ENCODE measurements at regions not wholly inside any gene's neighbourhood (a gene's known extent, or its start where the extent isn't known, plus 50 kb on each side); places are given as distances from the start of the nearest gene placed in this dataset.

- Mint-ChIP-seq H3K27ac (no peak overlapping the region), H3K27me3 (ENCODE audit: low read depth, poor library complexity) (no peaks in the 10 kb centered on the region), H3K9me3 (peaks cover 9% of the 10 kb centered on the region), H3K4me3 (no peak overlapping the region), H3K36me3 (ENCODE audit: low read depth) (no peaks in the 10 kb centered on the region), H3K4me1 (no peaks in the 10 kb centered on the region)
- DNase-seq = no peak
- no peak for TF ChIP-seq CTCF (IDR thresholded peaks at IDR 0.05)
Measured at GRCh38 chr18:61141691-61142090, 191.5 kb upstream of the CDH20 start.

- DNase-seq = no peak
- Mint-ChIP-seq H3K4me1 (no peaks in the 10 kb centered on the region), H3K36me3 (ENCODE audit: low read depth) (no peaks in the 10 kb centered on the region), H3K27me3 (ENCODE audit: low read depth, poor library complexity) (peaks cover 4% of the 10 kb centered on the region), H3K4me3 (no peak overlapping the region), H3K27ac (no peak overlapping the region), H3K9me3 (peaks cover 13% of the 10 kb centered on the region)
- TF ChIP-seq CTCF (IDR thresholded peaks at IDR 0.05) = no peak
Measured at GRCh38 chr18:61148322-61148721, 184.9 kb upstream of the CDH20 start.

GRCh38 chr18:61149786-61150185 is 183.4 kb upstream of the CDH20 start:
- Mint-ChIP-seq H3K36me3 (ENCODE audit: low read depth) (no peaks in the 10 kb centered on the region), H3K9me3 (peaks cover 8% of the 10 kb centered on the region), H3K4me3 (no peak overlapping the region), H3K27ac (no peak overlapping the region), H3K4me1 (no peaks in the 10 kb centered on the region), H3K27me3 (ENCODE audit: low read depth, poor library complexity) (peaks cover 6% of the 10 kb centered on the region)
- no peak for DNase-seq
- TF ChIP-seq CTCF (IDR thresholded peaks at IDR 0.05) = no peak

- H3K4me1 Mint-ChIP-seq = no peaks in the 10 kb centered on the region
- H3K4me3 Mint-ChIP-seq = no peak overlapping the region
- H3K36me3 Mint-ChIP-seq (ENCODE audit: low read depth) = no peaks in the 10 kb centered on the region
- peaks cover 6% of the 10 kb centered on the region for H3K27me3 Mint-ChIP-seq (ENCODE audit: low read depth, poor library complexity)
- no peak for DNase-seq
- H3K9me3 Mint-ChIP-seq = no peaks in the 10 kb centered on the region
- no peak for TF ChIP-seq CTCF (IDR thresholded peaks at IDR 0.05)
- H3K27ac Mint-ChIP-seq = no peak overlapping the region
Measured at GRCh38 chr18:61153571-61153970, 179.7 kb upstream of the CDH20 start.

- no peak overlapping the region for H3K27ac Mint-ChIP-seq
- DNase-seq = no peak
- no peak for TF ChIP-seq CTCF (IDR thresholded peaks at IDR 0.05)
- H3K27me3 Mint-ChIP-seq (ENCODE audit: low read depth, poor library complexity) = peaks cover 6% of the 10 kb centered on the region
- no peaks in the 10 kb centered on the region for H3K36me3 Mint-ChIP-seq (ENCODE audit: low read depth)
- H3K4me1 Mint-ChIP-seq = no peaks in the 10 kb centered on the region
- H3K4me3 Mint-ChIP-seq = no peak overlapping the region
- H3K9me3 Mint-ChIP-seq = no peaks in the 10 kb centered on the region
Measured at GRCh38 chr18:61154866-61155265, 178.4 kb upstream of the CDH20 start.

- no peak for DNase-seq
- Mint-ChIP-seq H3K9me3 (no peaks in the 10 kb centered on the region), H3K4me1 (no peaks in the 10 kb centered on the region), H3K27me3 (ENCODE audit: low read depth, poor library complexity) (peaks cover 6% of the 10 kb centered on the region), H3K4me3 (no peak overlapping the region), H3K27ac (no peak overlapping the region), H3K36me3 (ENCODE audit: low read depth) (no peaks in the 10 kb centered on the region)
- TF ChIP-seq CTCF (IDR thresholded peaks at IDR 0.05) = no peak
Measured at GRCh38 chr18:61155586-61155985, 177.6 kb upstream of the CDH20 start.
